Body of pancreas (tissue), 4 donors: ENCODE measurements at regions not wholly inside any gene's neighbourhood (a gene's known extent, or its start where the extent isn't known, plus 50 kb on each side); places are given as distances from the start of the nearest gene placed in this dataset.

Source experiments
- ATAC-seq: fragments of 150-250 bp; one replicate; pipeline ENCODE4 v1.9.1; 2016
- DNase-seq, 4 donors: peaks; one replicate each; pipeline ENCODE4 v3.0.0-alpha.2; 2019
- H3K27ac ChIP-seq, 4 donors: fragments of 200-600 bp; sonication (generic); 1 replicate in 3 of 4; 2 replicates in 1 of 4; pipeline versions ENCODE4 v1.5.1 to v1.6.1; 2016 to 2019; ENCODE audit warnings: mild to moderate bottlenecking in 1 of 4, mixed read lengths in 1 of 4, moderate library complexity in 1 of 4
- H3K27me3 ChIP-seq, 2 donors: fragments of 200-600 bp; sonication (generic); one replicate each; pipeline ENCODE4 v1.6.0; 2016; ENCODE audit warnings: mild to moderate bottlenecking in 1 of 2
- H3K36me3 ChIP-seq, 2 donors: fragments of 200-600 bp; sonication (generic); replicated peaks in 1 of 2; 2 replicates each; pipeline ENCODE4 v1.5.1; 2016; ENCODE audit warnings: low read depth in 2 of 2; ENCODE audit not compliant: insufficient read depth in 1 of 2
- H3K4me1 ChIP-seq: fragments of 200-600 bp; sonication (generic); one replicate; pipeline ENCODE4 v1.6.0; 2016
- H3K4me3 ChIP-seq, 2 donors: fragments of 200-600 bp; sonication (generic); 1 replicate in 1 of 2; 2 replicates in 1 of 2; pipeline ENCODE4 v1.5.1; 2016 to 2019
- H3K9me3 ChIP-seq, 3 donors: fragments of 200-600 bp; sonication (generic); 1 replicate in 2 of 3; 2 replicates in 1 of 3; pipeline ENCODE4 v1.5.1; 2016
- POLR2A ChIP-seq, 3 donors: fragments of 450-650 bp; IDR thresholded peaks; one replicate each; pipeline ENCODE4 v1.6.1; 2016; ENCODE audit warnings: antibody characterized with exemption in 3 of 3, mild to moderate bottlenecking in 2 of 3
- WGBS, 2 donors: methylation state at CpG; one replicate each; pipeline ENCODE4 v1.1.5; 2017; 5-methylcytosine and 5-hydroxymethylcytosine counted together
- intact Hi-C: fragments of 100-400 bp; cut with DNase I; formaldehyde crosslinking; loops from one replicate; pipeline ENCODE4 v1.15.1; 2023
- TF ChIP-seq, protein P1 (sequence below), 7 experiments: fragments of 450-650 bp in 4 of 7; fragments of 200-600 bp in 3 of 7; sonication (generic) in 3 of 7; IDR thresholded peaks; one replicate each; pipeline ENCODE4 v1.5.1; 2016 to 2019; ENCODE audit warnings: antibody characterized with exemption in 7 of 7

DNA sequence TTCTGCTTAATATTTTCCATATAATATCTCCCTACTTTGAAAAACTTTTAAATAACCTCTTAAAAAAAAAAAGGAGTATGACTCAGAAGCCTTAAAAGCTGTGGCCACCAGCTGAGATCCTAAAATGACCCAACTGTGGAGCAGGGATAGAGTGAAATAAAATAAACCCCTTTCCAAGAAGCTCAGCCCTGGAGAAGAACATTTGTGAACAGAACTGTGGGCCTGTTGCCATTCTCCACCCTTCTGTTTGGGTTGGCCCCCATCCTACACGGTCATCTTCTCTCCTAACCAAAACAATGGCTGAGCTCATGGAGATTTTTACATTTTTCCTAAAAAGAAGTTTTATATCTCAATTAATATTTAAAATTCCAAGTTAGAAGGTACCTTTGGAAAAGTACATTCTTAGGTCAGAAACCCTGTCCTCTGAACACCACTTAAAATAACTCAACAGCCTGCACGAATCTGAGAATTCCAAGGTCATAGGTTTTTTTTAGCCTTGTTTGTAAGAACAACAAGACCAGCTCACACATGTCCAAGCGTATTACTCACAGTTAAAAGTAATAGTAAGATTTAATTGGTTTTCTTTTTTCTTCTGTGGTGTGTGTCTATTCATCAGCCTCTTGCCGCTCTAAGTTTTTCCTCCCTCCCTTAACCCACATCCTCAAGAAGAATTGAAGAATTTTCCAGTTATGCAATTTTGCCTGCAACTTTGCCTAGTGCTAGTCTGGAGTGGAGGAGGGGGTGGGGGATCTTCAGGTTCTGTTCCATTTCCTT, 107.7 kb upstream of the ERRFI1 start:
- Histone ChIP-seq H3K9me3 (no peaks in the 10 kb centered on the region), H3K36me3 (no peaks in the 10 kb centered on the region), H3K27me3 (no peaks in the 10 kb centered on the region), H3K27ac (peak overlapping the region in 3 of 4 donors; percentile 20 to 72 (median 48)), H3K4me1 (peaks cover 23% of the 10 kb centered on the region), H3K4me3 (no peak overlapping the region)
- DNase-seq (peak; percentile 44 to 60 (median 58)), ATAC-seq (peak; percentile 70)
- intact Hi-C loops, result no loop called here
- TF ChIP-seq, protein P1, sequence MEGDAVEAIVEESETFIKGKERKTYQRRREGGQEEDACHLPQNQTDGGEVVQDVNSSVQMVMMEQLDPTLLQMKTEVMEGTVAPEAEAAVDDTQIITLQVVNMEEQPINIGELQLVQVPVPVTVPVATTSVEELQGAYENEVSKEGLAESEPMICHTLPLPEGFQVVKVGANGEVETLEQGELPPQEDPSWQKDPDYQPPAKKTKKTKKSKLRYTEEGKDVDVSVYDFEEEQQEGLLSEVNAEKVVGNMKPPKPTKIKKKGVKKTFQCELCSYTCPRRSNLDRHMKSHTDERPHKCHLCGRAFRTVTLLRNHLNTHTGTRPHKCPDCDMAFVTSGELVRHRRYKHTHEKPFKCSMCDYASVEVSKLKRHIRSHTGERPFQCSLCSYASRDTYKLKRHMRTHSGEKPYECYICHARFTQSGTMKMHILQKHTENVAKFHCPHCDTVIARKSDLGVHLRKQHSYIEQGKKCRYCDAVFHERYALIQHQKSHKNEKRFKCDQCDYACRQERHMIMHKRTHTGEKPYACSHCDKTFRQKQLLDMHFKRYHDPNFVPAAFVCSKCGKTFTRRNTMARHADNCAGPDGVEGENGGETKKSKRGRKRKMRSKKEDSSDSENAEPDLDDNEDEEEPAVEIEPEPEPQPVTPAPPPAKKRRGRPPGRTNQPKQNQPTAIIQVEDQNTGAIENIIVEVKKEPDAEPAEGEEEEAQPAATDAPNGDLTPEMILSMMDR (IDR thresholded peaks at IDR 0.05), result no peak
- no peak for TF ChIP-seq POLR2A (IDR thresholded peaks at IDR 0.05)
- WGBS, 2 donors, result 26 to 36% methylated on average over 4 of the region's 4 CpGs

GRCh38 chr1:8133190-8133589, 107.1 kb upstream of the ERRFI1 start:
- TF ChIP-seq POLR2A (IDR thresholded peaks at IDR 0.05), result no peak
- TF ChIP-seq, protein P1 (IDR thresholded peaks at IDR 0.05), result no peak
- no peaks in the 10 kb centered on the region for H3K36me3 ChIP-seq
- intact Hi-C loops, result no loop called here
- DNase-seq (no peak), ATAC-seq (no peak)
- H3K4me1 ChIP-seq, result peaks cover 23% of the 10 kb centered on the region
- H3K4me3 ChIP-seq, result no peak overlapping the region
- H3K27me3 ChIP-seq, result no peaks in the 10 kb centered on the region
- 67 to 83% methylated on average over 5 of the region's 5 CpGs for WGBS, 2 donors
- H3K27ac ChIP-seq, result peak overlapping the region in 3 of 4 donors; percentile 20 to 72 (median 48)
- no peaks in the 10 kb centered on the region for H3K9me3 ChIP-seq

DNA sequence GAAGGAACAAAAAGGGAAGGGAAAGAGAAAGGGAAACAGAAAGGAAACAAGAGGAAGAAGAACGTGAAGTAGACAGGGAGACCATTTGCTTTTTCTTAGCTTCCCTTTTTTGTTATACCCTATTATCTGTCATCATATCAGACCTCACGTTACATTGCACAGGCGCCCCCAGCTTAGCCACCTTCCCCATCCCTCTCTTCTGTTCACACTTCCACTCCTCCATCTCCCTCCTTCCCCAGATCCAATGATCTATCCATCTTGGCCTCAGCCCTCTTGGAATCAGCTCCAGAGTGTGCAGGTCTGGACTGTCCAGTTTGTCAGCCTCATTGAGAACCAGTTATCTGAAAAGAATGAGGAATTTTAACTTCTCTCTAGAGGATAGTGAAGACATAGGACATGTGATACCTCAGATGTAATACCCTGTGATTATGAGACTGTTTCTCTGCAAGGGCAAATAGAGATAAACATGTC, 101.1 kb upstream of the ERRFI1 start:
- H3K4me3 ChIP-seq, result no peak overlapping the region
- DNase-seq (no peak), ATAC-seq (no peak)

DNA sequence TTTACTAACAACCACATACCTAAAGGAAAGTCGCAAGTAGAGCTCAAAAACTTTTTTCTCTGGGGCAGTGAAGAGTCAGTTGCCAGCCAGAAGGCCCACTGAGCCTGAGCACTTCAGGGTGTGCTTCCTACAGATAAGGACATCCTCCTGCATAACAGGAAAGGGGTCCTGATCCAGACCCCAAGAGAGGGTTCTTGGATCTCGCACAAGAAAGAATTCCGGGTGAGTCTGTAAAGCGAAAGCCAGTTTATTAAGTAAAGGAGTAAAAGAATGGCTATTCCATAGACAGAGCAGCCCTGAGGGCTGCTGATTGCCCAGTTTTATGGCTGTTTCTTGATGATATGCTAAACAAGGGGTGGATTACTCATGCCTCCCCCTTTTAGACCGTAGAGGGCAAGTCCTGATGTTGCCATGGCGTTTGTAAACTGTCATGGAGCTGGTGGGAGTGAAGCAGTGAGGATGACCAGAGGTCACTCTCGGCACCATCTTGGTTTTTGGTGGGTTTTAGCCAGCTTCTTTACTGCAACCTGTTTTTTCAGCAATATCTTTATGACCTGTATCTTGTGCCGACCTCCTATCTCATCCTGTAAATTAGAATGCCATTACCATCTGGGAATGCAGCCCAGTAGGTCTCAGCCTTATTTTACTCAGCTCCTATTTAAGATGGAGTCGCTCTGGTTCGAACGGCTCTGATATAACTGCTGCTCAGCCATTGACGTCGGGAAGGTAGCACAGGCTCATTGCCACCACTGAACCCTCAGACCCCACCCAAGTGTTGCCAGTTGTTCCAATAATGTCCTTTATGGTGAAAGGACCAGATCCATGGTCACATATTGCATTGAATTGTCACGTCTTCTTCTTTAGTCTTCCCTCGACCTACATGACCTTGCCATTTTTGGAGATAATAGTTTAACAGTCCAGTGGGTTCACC, 96.6 kb upstream of the ERRFI1 start:
- DNase-seq (no peak), ATAC-seq (no peak)
- H3K4me3 ChIP-seq, result no peak overlapping the region
- intact Hi-C loops, result no loop called here
- no peaks in the 10 kb centered on the region for H3K27me3 ChIP-seq
- TF ChIP-seq POLR2A (IDR thresholded peaks at IDR 0.05), result no peak
- TF ChIP-seq, protein P1 (IDR thresholded peaks at IDR 0.05), result no peak
- H3K9me3 ChIP-seq, result no peaks in the 10 kb centered on the region
- peaks cover 31% of the 10 kb centered on the region for H3K4me1 ChIP-seq
- H3K27ac ChIP-seq, result peak overlapping the region; percentile 6 to 85 (median 76)
- WGBS, 2 donors, result 86 to 87% methylated on average over 15 of the region's 15 CpGs
- H3K36me3 ChIP-seq, result no peaks in the 10 kb centered on the region

More for the DNA sequence above, 101.1 kb upstream of the ERRFI1 start:
- TF ChIP-seq POLR2A (IDR thresholded peaks at IDR 0.05), result no peak
- TF ChIP-seq, protein P1 (IDR thresholded peaks at IDR 0.05), result no peak
- Histone ChIP-seq H3K27ac (peak overlapping the region in 1 of 4 donors; percentile 65), H3K9me3 (no peaks in the 10 kb centered on the region), H3K36me3 (no peaks in the 10 kb centered on the region), H3K4me1 (peaks cover 6% of the 10 kb centered on the region), H3K27me3 (no peaks in the 10 kb centered on the region)
- 78 to 81% methylated on average over 3 of the region's 3 CpGs for WGBS, 2 donors
- intact Hi-C loops, result no loop called here
